ENCODE measurements at regions not wholly inside any gene's neighbourhood (a gene's known extent, or its start where the extent isn't known, plus 50 kb on each side); places are given as distances from the start of the nearest gene placed in this dataset.

- DNase-seq = peak; percentile 36
Measured at GRCh38 chr1:218156595-218156994, 128.5 kb upstream of the RRP15 start.

- no peak for DNase-seq
Measured at GRCh38 chr1:218163371-218163770, 121.7 kb upstream of the RRP15 start.

GRCh38 chr1:218164111-218164929, 120.8 kb upstream of the RRP15 start:
- peak; percentile 24 for DNase-seq

- peak; percentile 30 for DNase-seq
Measured at GRCh38 chr1:218164930-218165700, 120.0 kb upstream of the RRP15 start.

GRCh38 chr1:218165701-218166114, 119.4 kb upstream of the RRP15 start:
- peak; percentile 11 for DNase-seq

- DNase-seq = no peak
Measured at GRCh38 chr1:218166268-218166945, 118.7 kb upstream of the RRP15 start.

- peak; percentile 35 for DNase-seq
Measured at GRCh38 chr1:218171302-218171893, 113.7 kb upstream of the RRP15 start.

GRCh38 chr1:218182455-218182854, 102.6 kb upstream of the RRP15 start:
- DNase-seq = no peak

- DNase-seq = no peak
Measured at GRCh38 chr1:218200979-218201378, 84.1 kb upstream of the RRP15 start.

GRCh38 chr1:218201601-218202000, 83.5 kb upstream of the RRP15 start:
- DNase-seq = no peak

- DNase-seq = no peak
Measured at GRCh38 chr1:218205721-218206120, 79.4 kb upstream of the RRP15 start.

GRCh38 chr1:218207194-218207593, 77.9 kb upstream of the RRP15 start:
- no peak for DNase-seq

GRCh38 chr1:218209351-218209861, 75.7 kb upstream of the RRP15 start:
- DNase-seq = no peak

GRCh38 chr1:218211241-218211640, 73.9 kb upstream of the RRP15 start:
- no peak for DNase-seq

GRCh38 chr1:218217040-218217439, 68.1 kb upstream of the RRP15 start:
- DNase-seq = no peak

- DNase-seq = no peak
Measured at GRCh38 chr1:218219460-218219859, 65.6 kb upstream of the RRP15 start.

GRCh38 chr1:218224101-218224500, 61.0 kb upstream of the RRP15 start:
- no peak for DNase-seq

- no peak for DNase-seq
Measured at GRCh38 chr1:218226005-218226404, 59.1 kb upstream of the RRP15 start.

All from left kidney (tissue), 1 donor.